Choroid plexus epithelial cell (primary cell): ENCODE measurements at regions not wholly inside any gene's neighbourhood (a gene's known extent, or its start where the extent isn't known, plus 50 kb on each side); places are given as distances from the start of the nearest gene placed in this dataset.

Experiments
- DNase-seq: peaks from one replicate; pipeline ENCODE4 v3.0.0-alpha.2; 2010; ENCODE audit warnings: low read depth
- H3K4me3 ChIP-seq: 2 replicates; pipeline ENCODE4 v1.5.1; 2011; ENCODE audit warnings: low read depth, mild to moderate bottlenecking, control low read depth, low read length, moderate library complexity
- CTCF ChIP-seq: conservative IDR thresholded peaks from 2 replicates; pipeline ENCODE4 v1.5.1; 2011; ENCODE audit warnings: low read depth, mild to moderate bottlenecking, control low read depth, inconsistent platforms, low read length, moderate library complexity

- DNase-seq, result no peak
- TF ChIP-seq CTCF, result no peak
- H3K4me3 ChIP-seq, result no peak overlapping the region
Observed at GRCh38 chr13:36530861-36531590, 98.7 kb downstream of the CCNA1 start.

DNA sequence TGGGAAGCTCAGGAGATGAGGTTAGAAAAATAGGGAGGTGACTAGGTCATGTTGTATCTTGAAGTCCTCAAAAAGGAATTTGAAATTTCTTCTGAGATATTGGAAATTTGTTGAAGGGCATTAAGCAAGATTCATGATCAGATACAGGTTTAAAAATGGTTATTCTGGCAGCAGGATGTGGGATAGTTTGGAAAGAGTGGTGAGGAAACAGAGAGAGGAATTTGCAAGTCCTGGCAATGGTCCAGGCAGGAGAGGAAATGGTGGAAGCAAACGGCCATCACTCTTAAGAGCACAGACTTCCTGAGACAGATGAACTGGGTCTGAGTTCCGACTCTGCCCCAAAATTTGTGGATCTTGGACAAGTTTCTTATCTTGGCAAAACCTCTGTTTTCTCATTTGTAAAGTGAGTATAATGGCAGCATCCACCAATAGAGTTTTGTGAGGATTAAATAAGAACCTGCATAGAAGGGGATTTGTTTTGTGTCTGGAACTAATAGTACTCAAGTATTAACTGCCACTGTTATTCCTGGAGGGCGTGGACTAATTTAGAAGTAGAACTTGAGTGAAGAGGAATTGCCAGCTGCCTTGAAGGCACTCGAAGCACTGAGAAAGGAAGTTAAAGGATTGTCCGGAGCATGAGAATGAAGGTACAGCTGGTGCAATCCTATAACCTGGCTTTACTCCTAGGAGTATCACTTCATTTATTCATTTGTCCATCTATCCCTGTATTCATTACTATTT, 99.6 kb downstream of the CCNA1 start:
- TF ChIP-seq CTCF, result no peak
- H3K4me3 ChIP-seq, result no peak overlapping the region
- peak; percentile 40 for DNase-seq

- TF ChIP-seq CTCF, result no peak
- no peak overlapping the region for H3K4me3 ChIP-seq
- no peak for DNase-seq
Observed at GRCh38 chr13:36533806-36534205, 101.5 kb downstream of the CCNA1 start.

GRCh38 chr13:36536546-36536945, 104.3 kb downstream of the CCNA1 start:
- H3K4me3 ChIP-seq, result no peak overlapping the region
- TF ChIP-seq CTCF, result no peak
- no peak for DNase-seq

DNA sequence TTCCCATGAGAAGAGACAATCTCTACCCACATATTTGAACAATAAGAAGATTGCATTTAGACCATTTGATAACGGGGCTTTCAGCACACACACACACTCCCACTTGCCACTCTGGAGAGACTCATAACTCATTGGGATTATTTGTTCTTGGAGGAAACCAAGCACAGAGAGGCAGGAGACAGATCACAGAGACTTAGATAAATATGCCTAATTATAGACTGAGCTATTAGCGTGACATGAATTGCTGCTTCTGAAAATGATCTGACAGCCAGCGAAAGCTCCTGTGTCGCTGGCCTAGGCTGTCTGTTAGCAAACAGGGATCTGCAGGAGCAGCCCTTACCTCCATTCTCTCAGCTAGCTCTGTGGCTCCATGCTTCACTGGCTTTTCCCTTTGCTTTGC, 111.4 kb downstream of the CCNA1 start:
- TF ChIP-seq CTCF, result no peak
- no peak overlapping the region for H3K4me3 ChIP-seq
- no peak for DNase-seq

DNA sequence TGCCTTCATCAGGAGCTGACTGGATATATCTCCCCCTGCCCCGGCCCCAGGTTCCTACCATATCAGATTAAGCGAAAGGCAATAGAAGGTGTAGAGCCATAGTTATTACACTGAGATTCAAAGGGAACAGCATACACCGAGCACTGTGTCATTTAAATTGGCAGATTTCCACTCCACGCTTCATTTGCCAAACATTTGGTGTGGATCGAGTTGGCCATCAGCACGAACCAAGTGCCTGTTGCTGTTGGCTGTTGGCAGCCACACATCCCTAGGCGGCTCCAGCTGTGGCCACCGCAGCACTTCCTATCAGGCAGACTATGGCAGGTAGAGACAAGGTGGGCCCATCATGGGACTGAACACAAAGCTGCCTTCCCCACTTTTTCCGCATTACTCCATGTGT, 115.8 kb downstream of the CCNA1 start:
- no peak overlapping the region for H3K4me3 ChIP-seq
- no peak for DNase-seq
- TF ChIP-seq CTCF, result no peak
